ENCODE measurements at regions not wholly inside any gene's neighbourhood (a gene's known extent, or its start where the extent isn't known, plus 50 kb on each side); places are given as distances from the start of the nearest gene placed in this dataset.

- Histone ChIP-seq H3K27ac (no peak overlapping the region), H3K4me3 (no peak overlapping the region), H3K9me3 (no peaks in the 10 kb centered on the region), H3K27me3 (peaks cover 0 to 6% of the 10 kb centered on the region in 2 donors), H3K36me3 (no peaks in the 10 kb centered on the region), H3K4me1 (no peaks in the 10 kb centered on the region)
- intact Hi-C loops (cut with DNase I; ENCODE audit: low total_unique reads): no loop called here
- peak; percentile 49 to 54 for TF ChIP-seq CTCF (IDR thresholded peaks at IDR 0.05)
- DNase-seq: no peak
Measured at GRCh38 chr1:199684686-199685273, 342.7 kb upstream of the NR5A2 start.

- intact Hi-C loops (cut with DNase I; ENCODE audit: low total_unique reads): no loop called here
- no peaks in the 10 kb centered on the region for H3K9me3 ChIP-seq
- peaks cover 0 to 6% of the 10 kb centered on the region in 2 donors for H3K27me3 ChIP-seq
- no peak overlapping the region for H3K4me3 ChIP-seq
- no peak overlapping the region for H3K27ac ChIP-seq
- no peak for TF ChIP-seq CTCF (IDR thresholded peaks at IDR 0.05)
- no peaks in the 10 kb centered on the region for H3K4me1 ChIP-seq
- no peak for DNase-seq
- no peaks in the 10 kb centered on the region for H3K36me3 ChIP-seq
Measured at GRCh38 chr1:199685369-199685768, 342.1 kb upstream of the NR5A2 start.

- H3K4me3 ChIP-seq: no peak overlapping the region
- intact Hi-C loops (cut with DNase I; ENCODE audit: low total_unique reads): no loop called here
- TF ChIP-seq CTCF (IDR thresholded peaks at IDR 0.05): no peak
- H3K36me3 ChIP-seq: no peaks in the 10 kb centered on the region
- H3K4me1 ChIP-seq: no peaks in the 10 kb centered on the region
- no peaks in the 10 kb centered on the region for H3K9me3 ChIP-seq
- no peak overlapping the region for H3K27ac ChIP-seq
- peaks cover 0 to 6% of the 10 kb centered on the region in 2 donors for H3K27me3 ChIP-seq
- DNase-seq: no peak
Measured at GRCh38 chr1:199687321-199687720, 340.2 kb upstream of the NR5A2 start.

GRCh38 chr1:199688133-199688676 lies 339.3 kb upstream of the NR5A2 start:
- Histone ChIP-seq H3K36me3 (no peaks in the 10 kb centered on the region), H3K27ac (no peak overlapping the region), H3K4me3 (no peak overlapping the region), H3K4me1 (no peaks in the 10 kb centered on the region), H3K27me3 (peaks cover 0 to 6% of the 10 kb centered on the region in 2 donors), H3K9me3 (no peaks in the 10 kb centered on the region)
- TF ChIP-seq CTCF (IDR thresholded peaks at IDR 0.05): no peak
- no peak for DNase-seq
- intact Hi-C loops (cut with DNase I; ENCODE audit: low total_unique reads): no loop called here

GRCh38 chr1:199688774-199689173 lies 338.7 kb upstream of the NR5A2 start:
- Histone ChIP-seq H3K9me3 (no peaks in the 10 kb centered on the region), H3K4me1 (no peaks in the 10 kb centered on the region)
- intact Hi-C loops (cut with DNase I; ENCODE audit: low total_unique reads): no loop called here

More at GRCh38 chr1:199688774-199689173, 338.7 kb upstream of the NR5A2 start:
- Histone ChIP-seq H3K4me3 (no peak overlapping the region), H3K36me3 (no peaks in the 10 kb centered on the region), H3K27ac (no peak overlapping the region), H3K27me3 (peaks cover 0 to 6% of the 10 kb centered on the region in 2 donors)
- DNase-seq: no peak
- TF ChIP-seq CTCF (IDR thresholded peaks at IDR 0.05): no peak

All from tibial artery (tissue), 4 donors.